ENCODE measurements at regions not wholly inside any gene's neighbourhood (a gene's known extent, or its start where the extent isn't known, plus 50 kb on each side); places are given as distances from the start of the nearest gene placed in this dataset.

- no peak for ATAC-seq
These were observed 90.3 kb upstream of the TFPI start for GRCh38 chr2:187644486-187644885.

GRCh38 chr2:187644981-187645380 is 90.7 kb upstream of the TFPI start:
- H3K27me3 ChIP-seq (ENCODE audit: low read length): no peaks in the 10 kb centered on the region
- H3F3A ChIP-seq (ENCODE audit: low read length, unreplicated experiment): no peaks in the 10 kb centered on the region
- no peak overlapping the region for H3K27ac ChIP-seq (ENCODE audit: low read length)
- DNase-seq: no peak
- TF ChIP-seq EZH2 (IDR thresholded peaks at IDR 0.05; ENCODE audit: low read length, unreplicated experiment) (no peak), CTCF (conservative IDR thresholded peaks at IDR 0.05; ENCODE audit: low read depth, low read length) (no peak), EZH2phosphoT487 (IDR thresholded peaks at IDR 0.05; ENCODE audit: borderline replicate concordance, low read length) (no peak)
- H4K20me1 ChIP-seq (ENCODE audit: low read length): no peaks in the 10 kb centered on the region
- H3K9me2 ChIP-seq (replicated peaks; ENCODE audit: low read length): no peaks in the 10 kb centered on the region
- H3K36me3 ChIP-seq (ENCODE audit: low read depth, low read length): no peaks in the 10 kb centered on the region
- H3K4me1 ChIP-seq (ENCODE audit: insufficient read depth, low read length): no peaks in the 10 kb centered on the region
- H3K79me2 ChIP-seq (ENCODE audit: low read length): no peaks in the 10 kb centered on the region
- POLR2A ChIA-PET (ENCODE audit: unreplicated experiment): no interaction called here
- H3K9ac ChIP-seq (ENCODE audit: low read length): no peak overlapping the region
- H3K9me3 ChIP-seq (ENCODE audit: low read length): no peaks in the 10 kb centered on the region
- no peak overlapping the region for H3K4me3 ChIP-seq (ENCODE audit: low read length)
- CTCF ChIA-PET: no interaction called here
- no peak for ATAC-seq
- no peak overlapping the region for H3K4me2 ChIP-seq (ENCODE audit: low read length)
- intact Hi-C loops (cut with micrococcal nuclease): no loop called here
- H2AFZ ChIP-seq (ENCODE audit: low read length): no peak overlapping the region
- no TSS peak for BruUV-seq (replicated peaks)

More at GRCh38 chr2:187644486-187644885, 90.3 kb upstream of the TFPI start:
- no peaks in the 10 kb centered on the region for H4K20me1 ChIP-seq (ENCODE audit: low read length)
- H3K9me2 ChIP-seq (replicated peaks; ENCODE audit: low read length): no peaks in the 10 kb centered on the region
- TF ChIP-seq EZH2 (IDR thresholded peaks at IDR 0.05; ENCODE audit: low read length, unreplicated experiment) (no peak), CTCF (conservative IDR thresholded peaks at IDR 0.05; ENCODE audit: low read depth, low read length) (no peak), EZH2phosphoT487 (IDR thresholded peaks at IDR 0.05; ENCODE audit: borderline replicate concordance, low read length) (no peak)
- H3K4me1 ChIP-seq (ENCODE audit: insufficient read depth, low read length): no peaks in the 10 kb centered on the region
- H3K9me3 ChIP-seq (ENCODE audit: low read length): no peaks in the 10 kb centered on the region
- H3K9ac ChIP-seq (ENCODE audit: low read length): no peak overlapping the region
- no TSS peak for BruUV-seq (replicated peaks)
- no peak overlapping the region for H2AFZ ChIP-seq (ENCODE audit: low read length)
- H3K36me3 ChIP-seq (ENCODE audit: low read depth, low read length): no peaks in the 10 kb centered on the region
- no peak overlapping the region for H3K4me2 ChIP-seq (ENCODE audit: low read length)
- no peaks in the 10 kb centered on the region for H3K27me3 ChIP-seq (ENCODE audit: low read length)
- POLR2A ChIA-PET (ENCODE audit: unreplicated experiment): no interaction called here
- H3K27ac ChIP-seq (ENCODE audit: low read length): no peak overlapping the region
- H3K79me2 ChIP-seq (ENCODE audit: low read length): no peaks in the 10 kb centered on the region
- H3K4me3 ChIP-seq (ENCODE audit: low read length): no peak overlapping the region
- H3F3A ChIP-seq (ENCODE audit: low read length, unreplicated experiment): no peaks in the 10 kb centered on the region
- no peak for DNase-seq
- CTCF ChIA-PET: no interaction called here
- intact Hi-C loops (cut with micrococcal nuclease): no loop called here

- no peak overlapping the region for H2AFZ ChIP-seq (ENCODE audit: low read length)
- DNase-seq (no peak), ATAC-seq (no peak)
- no peaks in the 10 kb centered on the region for H3K4me1 ChIP-seq (ENCODE audit: insufficient read depth, low read length)
- no TSS peak for BruUV-seq (replicated peaks)
- no peak overlapping the region for H3K9ac ChIP-seq (ENCODE audit: low read length)
- no peaks in the 10 kb centered on the region for H3F3A ChIP-seq (ENCODE audit: low read length, unreplicated experiment)
- ChIA-PET CTCF (no interaction called here), POLR2A (ENCODE audit: unreplicated experiment) (no interaction called here)
- H4K20me1 ChIP-seq (ENCODE audit: low read length): no peaks in the 10 kb centered on the region
- H3K4me3 ChIP-seq (ENCODE audit: low read length): no peak overlapping the region
- H3K36me3 ChIP-seq (ENCODE audit: low read depth, low read length): no peaks in the 10 kb centered on the region
- no peak overlapping the region for H3K27ac ChIP-seq (ENCODE audit: low read length)
- H3K9me2 ChIP-seq (replicated peaks; ENCODE audit: low read length): no peaks in the 10 kb centered on the region
- H3K27me3 ChIP-seq (ENCODE audit: low read length): no peaks in the 10 kb centered on the region
- H3K79me2 ChIP-seq (ENCODE audit: low read length): no peaks in the 10 kb centered on the region
- H3K4me2 ChIP-seq (ENCODE audit: low read length): no peak overlapping the region
- no peak for TF ChIP-seq EZH2 (IDR thresholded peaks at IDR 0.05; ENCODE audit: low read length, unreplicated experiment)
- no peak for TF ChIP-seq EZH2phosphoT487 (IDR thresholded peaks at IDR 0.05; ENCODE audit: borderline replicate concordance, low read length)
- TF ChIP-seq CTCF (conservative IDR thresholded peaks at IDR 0.05; ENCODE audit: low read depth, low read length): no peak
- intact Hi-C loops (cut with micrococcal nuclease): no loop called here
- H3K9me3 ChIP-seq (ENCODE audit: low read length): no peaks in the 10 kb centered on the region
These were observed 92.3 kb upstream of the TFPI start for GRCh38 chr2:187646556-187646955.

Data from PC-3 (cell line).